ENCODE measurements at regions not wholly inside any gene's neighbourhood (a gene's known extent, or its start where the extent isn't known, plus 50 kb on each side); places are given as distances from the start of the nearest gene placed in this dataset.

GRCh38 chr3:28575746-28576613 is 227.4 kb upstream of the AZI2 start:
- no peak overlapping the region for H3K9ac ChIP-seq
- H3K27me3 ChIP-seq (ENCODE audit: insufficient read depth, low read depth): no peaks in the 10 kb centered on the region
- H2AFZ ChIP-seq (ENCODE audit: low read depth): no peak overlapping the region
- no peaks in the 10 kb centered on the region for H3K4me1 ChIP-seq (ENCODE audit: low read depth, poor library complexity, severe bottlenecking)
- no peak overlapping the region for H3K27ac ChIP-seq
- H3K36me3 ChIP-seq (ENCODE audit: insufficient read depth): no peaks in the 10 kb centered on the region
- no peak for TF ChIP-seq CTCF (conservative IDR thresholded peaks at IDR 0.05; ENCODE audit: low read depth, low read length)
- H3K4me3 ChIP-seq (IDR thresholded peaks at IDR 0.05; ENCODE audit: insufficient read depth, low read depth, low read length): no peak overlapping the region
- H3K79me2 ChIP-seq (ENCODE audit: insufficient read depth, low read depth): no peaks in the 10 kb centered on the region
- no peak overlapping the region for H3K4me2 ChIP-seq
- H4K20me1 ChIP-seq (ENCODE audit: insufficient read depth): no peaks in the 10 kb centered on the region

GRCh38 chr3:28576614-28577200 is 228.1 kb upstream of the AZI2 start:
- H2AFZ ChIP-seq (ENCODE audit: low read depth): no peak overlapping the region
- no peak for TF ChIP-seq CTCF (conservative IDR thresholded peaks at IDR 0.05; ENCODE audit: low read depth, low read length)
- H3K79me2 ChIP-seq (ENCODE audit: insufficient read depth, low read depth): no peaks in the 10 kb centered on the region
- H3K9ac ChIP-seq: no peak overlapping the region
- H3K27ac ChIP-seq: no peak overlapping the region
- no peak overlapping the region for H3K4me2 ChIP-seq
- H3K4me1 ChIP-seq (ENCODE audit: low read depth, poor library complexity, severe bottlenecking): no peaks in the 10 kb centered on the region
- H3K4me3 ChIP-seq (IDR thresholded peaks at IDR 0.05; ENCODE audit: insufficient read depth, low read depth, low read length): no peak overlapping the region
- no peaks in the 10 kb centered on the region for H4K20me1 ChIP-seq (ENCODE audit: insufficient read depth)
- H3K36me3 ChIP-seq (ENCODE audit: insufficient read depth): no peaks in the 10 kb centered on the region
- H3K27me3 ChIP-seq (ENCODE audit: insufficient read depth, low read depth): no peaks in the 10 kb centered on the region

GRCh38 chr3:28577941-28578500 is 229.4 kb upstream of the AZI2 start:
- H3K27ac ChIP-seq: no peak overlapping the region
- H4K20me1 ChIP-seq (ENCODE audit: insufficient read depth): no peaks in the 10 kb centered on the region
- H3K27me3 ChIP-seq (ENCODE audit: insufficient read depth, low read depth): no peaks in the 10 kb centered on the region
- no peaks in the 10 kb centered on the region for H3K36me3 ChIP-seq (ENCODE audit: insufficient read depth)
- H3K4me2 ChIP-seq: no peak overlapping the region
- no peak for TF ChIP-seq CTCF (conservative IDR thresholded peaks at IDR 0.05; ENCODE audit: low read depth, low read length)
- H3K4me3 ChIP-seq (IDR thresholded peaks at IDR 0.05; ENCODE audit: insufficient read depth, low read depth, low read length): no peak overlapping the region
- no peak overlapping the region for H3K9ac ChIP-seq
- no peaks in the 10 kb centered on the region for H3K4me1 ChIP-seq (ENCODE audit: low read depth, poor library complexity, severe bottlenecking)
- no peaks in the 10 kb centered on the region for H3K79me2 ChIP-seq (ENCODE audit: insufficient read depth, low read depth)
- H2AFZ ChIP-seq (ENCODE audit: low read depth): no peak overlapping the region

- no peak overlapping the region for H3K4me3 ChIP-seq (IDR thresholded peaks at IDR 0.05; ENCODE audit: insufficient read depth, low read depth, low read length)
- no peaks in the 10 kb centered on the region for H4K20me1 ChIP-seq (ENCODE audit: insufficient read depth)
- no peak overlapping the region for H2AFZ ChIP-seq (ENCODE audit: low read depth)
- H3K27me3 ChIP-seq (ENCODE audit: insufficient read depth, low read depth): no peaks in the 10 kb centered on the region
- TF ChIP-seq CTCF (conservative IDR thresholded peaks at IDR 0.05; ENCODE audit: low read depth, low read length): no peak
- H3K36me3 ChIP-seq (ENCODE audit: insufficient read depth): no peaks in the 10 kb centered on the region
- H3K9ac ChIP-seq: no peak overlapping the region
- H3K27ac ChIP-seq: no peak overlapping the region
- no peaks in the 10 kb centered on the region for H3K4me1 ChIP-seq (ENCODE audit: low read depth, poor library complexity, severe bottlenecking)
- no peaks in the 10 kb centered on the region for H3K79me2 ChIP-seq (ENCODE audit: insufficient read depth, low read depth)
- H3K4me2 ChIP-seq: no peak overlapping the region
Observed at GRCh38 chr3:28586325-28586724, 237.7 kb upstream of the AZI2 start.
